Adipocyte (in vitro differentiated cells): ENCODE measurements at regions not wholly inside any gene's neighbourhood (a gene's known extent, or its start where the extent isn't known, plus 50 kb on each side); places are given as distances from the start of the nearest gene placed in this dataset.

Experiments used
- DNase-seq: peaks from one replicate; pipeline ENCODE4 v3.0.0-alpha.2; 2015; ENCODE audit warnings: low read depth
- H3K27me3 ChIP-seq: replicated peaks from 2 replicates; pipeline ENCODE4 v1.7.0; 2013; ENCODE audit warnings: mild to moderate bottlenecking, low read length, moderate library complexity; ENCODE audit not compliant: control insufficient read depth, insufficient read depth
- H3K36me3 ChIP-seq: 2 replicates; pipeline ENCODE4 v1.7.0; 2013; ENCODE audit warnings: low read length, mild to moderate bottlenecking, moderate library complexity; ENCODE audit not compliant: control insufficient read depth, insufficient read depth, severe bottlenecking
- H3K4me1 ChIP-seq: 2 replicates; pipeline ENCODE4 v1.7.0; 2013; ENCODE audit warnings: mild to moderate bottlenecking, low read length, moderate library complexity; ENCODE audit not compliant: control insufficient read depth, insufficient read depth
- H3K4me3 ChIP-seq: 2 replicates; pipeline ENCODE4 v1.7.0; 2013; ENCODE audit warnings: mild to moderate bottlenecking, low read length, moderate library complexity
- H3K9ac ChIP-seq: 2 replicates; pipeline ENCODE4 v1.7.0; 2013; ENCODE audit warnings: mild to moderate bottlenecking, low read length, moderate library complexity
- H3K9me3 ChIP-seq: 2 replicates; pipeline ENCODE4 v1.7.0; 2013; ENCODE audit warnings: mild to moderate bottlenecking, low read length, moderate library complexity; ENCODE audit not compliant: control insufficient read depth

DNA sequence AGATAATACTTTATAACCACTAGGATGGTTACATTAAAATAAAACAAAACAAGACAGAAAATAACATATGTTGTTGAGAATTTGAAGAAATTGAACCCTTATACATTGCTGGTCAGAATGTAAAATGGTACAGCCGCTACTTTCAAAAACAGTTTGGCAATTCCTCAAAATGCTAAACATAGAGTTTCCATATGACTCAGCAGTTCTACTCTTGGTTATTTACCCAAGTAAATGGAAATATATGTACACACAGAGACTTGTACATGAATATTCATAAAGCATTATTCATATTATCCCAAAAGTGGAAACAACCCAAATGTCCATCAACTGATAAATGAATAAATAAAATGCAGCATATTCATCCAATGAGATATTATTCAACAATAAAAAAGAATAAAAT lies 92.5 kb upstream of the LRATD1 start:
- Histone ChIP-seq H3K9ac (no peak overlapping the region), H3K36me3 (no peaks in the 10 kb centered on the region), H3K4me3 (no peak overlapping the region), H3K4me1 (no peaks in the 10 kb centered on the region), H3K9me3 (no peaks in the 10 kb centered on the region), H3K27me3 (no peaks in the 10 kb centered on the region)
- DNase-seq, result peak; percentile 13

DNA sequence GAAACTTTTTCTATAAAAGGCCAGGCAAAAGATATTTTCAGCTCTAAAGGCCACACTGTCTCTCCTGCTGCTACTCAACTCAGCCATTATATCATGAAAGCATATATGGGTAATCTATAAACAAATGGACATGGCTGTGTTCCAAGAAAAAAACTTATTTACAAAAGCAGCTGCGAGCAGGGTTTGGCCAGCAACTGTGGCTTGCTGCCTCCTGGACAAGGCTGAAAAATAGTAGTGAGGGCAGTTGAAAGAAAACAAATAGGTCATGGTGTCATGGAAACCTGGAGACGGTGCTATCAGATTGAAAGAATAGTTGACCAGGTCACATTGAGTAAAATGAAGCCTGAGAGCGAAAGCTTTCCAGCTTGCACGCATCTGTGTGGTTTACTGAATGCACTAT lies 89.2 kb upstream of the LRATD1 start:
- Histone ChIP-seq H3K36me3 (no peaks in the 10 kb centered on the region), H3K9ac (no peak overlapping the region), H3K27me3 (no peaks in the 10 kb centered on the region), H3K9me3 (no peaks in the 10 kb centered on the region), H3K4me3 (no peak overlapping the region), H3K4me1 (no peaks in the 10 kb centered on the region)
- DNase-seq, result no peak

DNA sequence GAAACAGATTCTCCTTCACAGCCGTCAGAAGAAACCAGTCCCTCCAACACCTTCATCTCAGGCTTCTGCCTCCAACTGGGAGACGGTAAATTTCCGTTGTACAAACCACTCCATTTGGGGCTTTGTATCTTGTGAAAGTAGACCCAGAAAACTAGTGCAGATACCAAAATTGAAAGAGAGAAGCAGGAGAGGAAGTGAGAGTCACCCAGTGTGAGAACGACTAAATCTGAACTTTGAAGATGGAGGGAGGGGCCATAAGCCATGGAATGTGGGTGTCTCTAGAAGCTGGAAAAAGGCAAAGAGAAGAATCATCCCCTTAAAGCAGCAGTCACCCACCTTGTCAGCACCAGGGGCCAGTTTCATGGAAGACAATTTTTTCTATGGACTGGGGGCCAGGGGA lies 88.3 kb upstream of the LRATD1 start:
- Histone ChIP-seq H3K27me3 (no peaks in the 10 kb centered on the region), H3K9me3 (no peaks in the 10 kb centered on the region), H3K9ac (no peak overlapping the region), H3K36me3 (no peaks in the 10 kb centered on the region), H3K4me1 (no peaks in the 10 kb centered on the region), H3K4me3 (no peak overlapping the region)
- DNase-seq, result no peak

GRCh38 chr2:14547830-14548229 lies 84.7 kb upstream of the LRATD1 start:
- H3K36me3 ChIP-seq, result no peaks in the 10 kb centered on the region
- H3K4me3 ChIP-seq, result no peak overlapping the region
- no peaks in the 10 kb centered on the region for H3K27me3 ChIP-seq
- DNase-seq, result no peak
- H3K4me1 ChIP-seq, result no peaks in the 10 kb centered on the region
- no peaks in the 10 kb centered on the region for H3K9me3 ChIP-seq
- no peak overlapping the region for H3K9ac ChIP-seq

GRCh38 chr2:14550658-14551057 lies 81.9 kb upstream of the LRATD1 start:
- no peaks in the 10 kb centered on the region for H3K9me3 ChIP-seq
- H3K36me3 ChIP-seq, result no peaks in the 10 kb centered on the region
- DNase-seq, result no peak
- no peaks in the 10 kb centered on the region for H3K27me3 ChIP-seq
- H3K4me3 ChIP-seq, result no peak overlapping the region
- no peaks in the 10 kb centered on the region for H3K4me1 ChIP-seq
- no peak overlapping the region for H3K9ac ChIP-seq

DNA sequence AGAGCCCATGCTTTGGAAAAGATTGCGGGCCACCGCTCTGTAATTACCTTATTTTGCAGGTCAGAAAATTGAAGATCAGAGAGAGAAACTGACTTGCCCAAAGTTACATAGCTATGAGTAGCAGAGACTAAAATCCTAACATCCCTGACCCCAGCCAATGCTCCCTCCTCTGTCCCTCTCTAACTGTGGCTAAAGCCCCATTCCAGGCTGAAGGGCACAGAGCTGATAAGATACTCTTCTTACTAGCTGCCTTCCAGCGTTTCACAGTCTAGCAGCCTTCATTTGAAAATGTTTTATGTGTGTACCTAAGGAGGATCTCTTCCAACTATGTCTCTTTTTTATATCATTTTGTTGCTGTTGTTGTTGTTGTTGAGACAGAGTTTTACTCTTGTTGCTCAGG lies 81.4 kb upstream of the LRATD1 start:
- H3K4me1 ChIP-seq, result no peaks in the 10 kb centered on the region
- DNase-seq, result no peak
- H3K9ac ChIP-seq, result no peak overlapping the region
- H3K36me3 ChIP-seq, result no peaks in the 10 kb centered on the region
- H3K27me3 ChIP-seq, result no peaks in the 10 kb centered on the region
- no peaks in the 10 kb centered on the region for H3K9me3 ChIP-seq
- no peak overlapping the region for H3K4me3 ChIP-seq

DNA sequence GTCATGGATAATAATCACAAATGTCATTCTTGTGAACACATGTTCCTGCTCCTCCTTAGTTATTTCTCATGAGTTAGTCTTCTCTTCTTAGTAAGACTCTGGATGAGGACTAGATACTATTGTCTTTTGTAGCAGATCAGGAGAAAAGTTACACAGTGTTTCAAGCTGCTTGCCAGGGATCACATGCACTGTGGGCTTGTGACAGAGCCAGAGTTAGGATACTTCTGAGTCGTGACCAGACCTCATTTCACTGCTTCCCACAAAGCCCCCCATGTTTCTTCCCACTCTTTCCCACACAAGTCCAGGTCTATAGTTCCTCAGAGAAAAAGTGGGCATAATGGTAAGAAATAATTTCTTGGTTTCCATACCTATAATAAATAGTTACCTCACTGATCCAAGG lies 80.2 kb upstream of the LRATD1 start:
- Histone ChIP-seq H3K4me1 (no peaks in the 10 kb centered on the region), H3K27me3 (no peaks in the 10 kb centered on the region), H3K36me3 (no peaks in the 10 kb centered on the region), H3K9me3 (no peaks in the 10 kb centered on the region), H3K4me3 (no peak overlapping the region), H3K9ac (no peak overlapping the region)
- DNase-seq, result no peak

- H3K36me3 ChIP-seq, result no peaks in the 10 kb centered on the region
- H3K9me3 ChIP-seq, result no peaks in the 10 kb centered on the region
- no peaks in the 10 kb centered on the region for H3K4me1 ChIP-seq
- no peak overlapping the region for H3K9ac ChIP-seq
- DNase-seq, result no peak
- no peak overlapping the region for H3K4me3 ChIP-seq
- H3K27me3 ChIP-seq, result no peaks in the 10 kb centered on the region
These were observed 79.7 kb upstream of the LRATD1 start for GRCh38 chr2:14552818-14553217.

- no peak for DNase-seq
- Histone ChIP-seq H3K4me3 (no peak overlapping the region), H3K9me3 (no peaks in the 10 kb centered on the region), H3K27me3 (no peaks in the 10 kb centered on the region), H3K9ac (no peak overlapping the region), H3K4me1 (no peaks in the 10 kb centered on the region), H3K36me3 (no peaks in the 10 kb centered on the region)
These were observed 77.5 kb upstream of the LRATD1 start for GRCh38 chr2:14554849-14555545.

GRCh38 chr2:14557111-14557510 lies 75.4 kb upstream of the LRATD1 start:
- no peaks in the 10 kb centered on the region for H3K9me3 ChIP-seq
- H3K27me3 ChIP-seq, result no peaks in the 10 kb centered on the region
- no peak for DNase-seq
- H3K4me1 ChIP-seq, result no peaks in the 10 kb centered on the region
- H3K4me3 ChIP-seq, result no peak overlapping the region
- no peak overlapping the region for H3K9ac ChIP-seq
- no peaks in the 10 kb centered on the region for H3K36me3 ChIP-seq

GRCh38 chr2:14557916-14558315 lies 74.6 kb upstream of the LRATD1 start:
- no peaks in the 10 kb centered on the region for H3K9me3 ChIP-seq
- H3K36me3 ChIP-seq, result no peaks in the 10 kb centered on the region
- H3K4me3 ChIP-seq, result no peak overlapping the region
- no peaks in the 10 kb centered on the region for H3K27me3 ChIP-seq
- no peak for DNase-seq
- H3K9ac ChIP-seq, result no peak overlapping the region
- no peaks in the 10 kb centered on the region for H3K4me1 ChIP-seq

DNA sequence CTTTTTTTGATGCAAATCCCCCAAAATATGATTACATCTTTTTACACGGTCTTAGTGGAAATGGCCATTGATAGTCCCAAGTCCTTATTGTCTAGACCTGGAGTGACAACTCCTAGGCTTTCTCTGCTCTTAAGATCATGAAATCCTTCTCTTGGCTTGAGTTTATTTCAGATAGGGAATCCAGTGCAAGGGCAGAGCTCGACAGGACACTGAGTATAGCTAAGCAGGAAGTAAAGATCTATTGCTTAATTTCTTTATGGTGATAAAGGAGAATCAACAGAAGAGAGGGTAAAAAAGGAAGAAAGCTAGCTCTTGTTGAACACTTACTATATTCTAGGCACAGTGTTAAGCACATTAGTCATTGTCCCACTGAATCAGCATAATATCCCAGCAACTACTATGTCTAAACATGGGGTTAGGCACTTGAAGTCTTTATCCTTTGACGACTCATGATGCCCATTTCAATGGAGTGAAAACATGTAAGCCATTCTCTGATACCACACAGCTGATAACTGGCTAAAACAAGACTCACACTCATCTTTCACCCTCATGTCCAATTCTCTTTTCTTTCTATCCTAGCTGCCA lies 74.1 kb upstream of the LRATD1 start:
- DNase-seq, result no peak
- H3K36me3 ChIP-seq, result no peaks in the 10 kb centered on the region
- H3K9ac ChIP-seq, result no peak overlapping the region

More for the DNA sequence above, 74.1 kb upstream of the LRATD1 start:
- no peak overlapping the region for H3K4me3 ChIP-seq
- no peaks in the 10 kb centered on the region for H3K9me3 ChIP-seq
- no peaks in the 10 kb centered on the region for H3K27me3 ChIP-seq
- no peaks in the 10 kb centered on the region for H3K4me1 ChIP-seq
